ENCODE measurements at regions not wholly inside any gene's neighbourhood (a gene's known extent, or its start where the extent isn't known, plus 50 kb on each side); places are given as distances from the start of the nearest gene placed in this dataset.

GRCh38 chr3:147129665-147130064 lies 276.7 kb downstream of the ZIC4 start:
- TF ChIP-seq POLR2AphosphoS5 (IDR thresholded peaks at IDR 0.05; ENCODE audit: low read depth, low read length) (no peak), SIN3A (IDR thresholded peaks at IDR 0.05; ENCODE audit: low read depth) (no peak), EZH2phosphoT487 (IDR thresholded peaks at IDR 0.05; ENCODE audit: borderline replicate concordance) (no peak), CTCF (IDR thresholded peaks at IDR 0.05 in 2 of 3, conservative IDR thresholded peaks at IDR 0.05 in 1 of 3; ENCODE audit: borderline replicate concordance in 1 of 3, insufficient read depth in 1 of 3, low read depth in 2 of 3, low read length in 2 of 3) (no peak), ZNF274 (IDR thresholded peaks at IDR 0.05; ENCODE audit: low read depth, low read length) (no peak), EZH2 (IDR thresholded peaks at IDR 0.05) (no peak), RAD21 (IDR thresholded peaks at IDR 0.05; ENCODE audit: low read depth) (no peak), ZFX (IDR thresholded peaks at IDR 0.05) (no peak), MAX (IDR thresholded peaks at IDR 0.05) (no peak), SP1 (IDR thresholded peaks at IDR 0.05; ENCODE audit: low read depth) (no peak), POLR2A (IDR thresholded peaks at IDR 0.05; ENCODE audit: borderline replicate concordance, extremely low read depth, insufficient read depth, insufficient read length) (no peak), JUND (IDR thresholded peaks at IDR 0.05) (no peak)
